Heart left ventricle (tissue), 13 donors: ENCODE measurements at regions not wholly inside any gene's neighbourhood (a gene's known extent, or its start where the extent isn't known, plus 50 kb on each side); places are given as distances from the start of the nearest gene placed in this dataset.

Experiments
- POLR2A ChIP-seq, 2 donors: fragments of 450-650 bp; IDR thresholded peaks; one replicate each; pipeline ENCODE4 v1.6.1; 2017; ENCODE audit warnings: antibody characterized with exemption in 2 of 2, mild to moderate bottlenecking in 2 of 2, moderate library complexity in 2 of 2
- TF ChIP-seq, protein P1 (sequence below), 12 donors: fragments of 200-600 bp; sonication (generic) in 4 of 12; IDR thresholded peaks; one replicate each; pipeline versions ENCODE4 v1.5.0 to v1.8.0; 2018 to 2022; ENCODE audit warnings: antibody characterized with exemption in 12 of 12, mild to moderate bottlenecking in 5 of 12
- donor health status: ischemic (EF 13 %, LVEDD 7.1; RV severe dilation, severe dysfunction).
- donor health status: DM: no; HTN: yes; CAD: no.
- donor health status: DM: no; HTN: no; CAD: no.
- donor health status: ischemic (EF 25% LVEDD 6.9; RV normal size, moderate dysfunction).
- donor health status: ischemic (EF 25% LVEDD 5.7; RV mildly dilated, moderate dysfunction).
- donor health status: ischemic (EF 35%, LVEDD 5.7; RV mildly dilated, moderate dysfunction).
- donor health status: nonischemic (EF 11% LVEDD 7.7; RV severe dilation, severe dysfunction).
- donor health status: DM: yes; HTN: yes; CAD: no.
- donor health status: PGD.
- donor health status: ischemic (EF 29% LVEDD 5.4; RV normal size, mild dysfunction).
- donor health status: nonischemic (EF 23%, LVEDD 6.1; RV moderate dilation, normal function).

GRCh38 chr15:26261413-26261812 is 398.3 kb upstream of the ATP10A start:
- TF ChIP-seq, protein P1, sequence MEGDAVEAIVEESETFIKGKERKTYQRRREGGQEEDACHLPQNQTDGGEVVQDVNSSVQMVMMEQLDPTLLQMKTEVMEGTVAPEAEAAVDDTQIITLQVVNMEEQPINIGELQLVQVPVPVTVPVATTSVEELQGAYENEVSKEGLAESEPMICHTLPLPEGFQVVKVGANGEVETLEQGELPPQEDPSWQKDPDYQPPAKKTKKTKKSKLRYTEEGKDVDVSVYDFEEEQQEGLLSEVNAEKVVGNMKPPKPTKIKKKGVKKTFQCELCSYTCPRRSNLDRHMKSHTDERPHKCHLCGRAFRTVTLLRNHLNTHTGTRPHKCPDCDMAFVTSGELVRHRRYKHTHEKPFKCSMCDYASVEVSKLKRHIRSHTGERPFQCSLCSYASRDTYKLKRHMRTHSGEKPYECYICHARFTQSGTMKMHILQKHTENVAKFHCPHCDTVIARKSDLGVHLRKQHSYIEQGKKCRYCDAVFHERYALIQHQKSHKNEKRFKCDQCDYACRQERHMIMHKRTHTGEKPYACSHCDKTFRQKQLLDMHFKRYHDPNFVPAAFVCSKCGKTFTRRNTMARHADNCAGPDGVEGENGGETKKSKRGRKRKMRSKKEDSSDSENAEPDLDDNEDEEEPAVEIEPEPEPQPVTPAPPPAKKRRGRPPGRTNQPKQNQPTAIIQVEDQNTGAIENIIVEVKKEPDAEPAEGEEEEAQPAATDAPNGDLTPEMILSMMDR (IDR thresholded peaks at IDR 0.05), result no peak
- no peak for TF ChIP-seq POLR2A (IDR thresholded peaks at IDR 0.05)
